ENCODE measurements at regions not wholly inside any gene's neighbourhood (a gene's known extent, or its start where the extent isn't known, plus 50 kb on each side); places are given as distances from the start of the nearest gene placed in this dataset.

- no peak overlapping the region for H3K4me3 ChIP-seq
- no peak overlapping the region for H2AFZ ChIP-seq (ENCODE audit: control insufficient read depth, low read depth, low read length)
- RAD21 ChIA-PET (ENCODE audit: unreplicated experiment): no interaction called here
- 34% methylated on average over 5 of the region's 5 CpGs for WGBS (ENCODE audit: insufficient coverage, insufficient replicate concordance, low lambda C conversion rate, missing lambda C conversion rate)
- SMC1A ChIA-PET (ENCODE audit: uncharacterized antibody, unreplicated experiment): interaction anchor here (1.0 to 2.2 kb wide), 3 partner anchors 9 to 198 kb away, joined by 3 to 8 read pairs (median 3); no protein-coding TSS in a partner anchor
- no peaks in the 10 kb centered on the region for H3K4me1 ChIP-seq (ENCODE audit: control insufficient read depth, insufficient read depth, low read length)
- no peak overlapping the region for H3K9ac ChIP-seq (ENCODE audit: control insufficient read depth, insufficient read depth, low read length)
- no peak overlapping the region for H3K27ac ChIP-seq (ENCODE audit: control insufficient read depth, insufficient read depth)
- CTCF ChIA-PET: interaction anchor here (0.7 to 2.1 kb wide), 2 partner anchors 11 to 353 kb away, joined by 3 to 8 read pairs; no protein-coding TSS in a partner anchor
- no peaks in the 10 kb centered on the region for H3K36me3 ChIP-seq (ENCODE audit: control insufficient read depth in 2 of 2, insufficient read depth in 2 of 2, low read length in 1 of 2)
- no peaks in the 10 kb centered on the region for H3K9me3 ChIP-seq (replicated peaks; ENCODE audit: control insufficient read depth, insufficient read depth, low read length)
- FAIRE-seq (no peak), ATAC-seq (peak; percentile 81), DNase-seq (ENCODE audit: low read depth, low spot score) (no peak)
- no peaks in the 10 kb centered on the region for H3K79me2 ChIP-seq (ENCODE audit: control insufficient read depth, insufficient read depth, low read length)
- no peaks in the 10 kb centered on the region for H3K27me3 ChIP-seq (replicated peaks in 1 of 2; ENCODE audit: control insufficient read depth in 2 of 2, insufficient read depth in 2 of 2, low read length in 1 of 2)
- no peak overlapping the region for H3K4me2 ChIP-seq (ENCODE audit: control insufficient read depth, insufficient read depth)
- BruUV-seq (replicated peaks): no TSS peak
- in situ Hi-C loops (cut with MboI): no loop called here
- POLR2A ChIA-PET: interaction anchor here (0.7 kb wide), 1 partner anchor 24 kb away, joined by 3 read pairs; no protein-coding TSS in a partner anchor
- intact Hi-C loops (cut with micrococcal nuclease; ENCODE audit: unreplicated experiment): no loop called here
- no peaks in the 10 kb centered on the region for H4K20me1 ChIP-seq (ENCODE audit: control insufficient read depth, insufficient read depth)
- no peak for TF ChIP-seq REST (IDR thresholded peaks at IDR 0.05; ENCODE audit: low read depth, low read length)
- no peak for TF ChIP-seq SRF (IDR thresholded peaks at IDR 0.05; ENCODE audit: low read depth in 2 of 2, low read length in 2 of 2)
- TF ChIP-seq NFXL1 (IDR thresholded peaks at IDR 0.05; ENCODE audit: borderline replicate concordance): no peak
- TF ChIP-seq CEBPB (IDR thresholded peaks at IDR 0.05; ENCODE audit: borderline replicate concordance in 1 of 2, low read depth in 2 of 2, low read length in 2 of 2): no peak
- no peak for TF ChIP-seq RELA (IDR thresholded peaks at IDR 0.05; ENCODE audit: borderline replicate concordance, partially characterized antibody)
- no peak for TF ChIP-seq KLF5 (IDR thresholded peaks at IDR 0.05; ENCODE audit: partially characterized antibody)
- no peak for TF ChIP-seq NFYA (IDR thresholded peaks at IDR 0.05; ENCODE audit: borderline replicate concordance, low read depth, low read length)
- no peak for TF ChIP-seq SMAD5 (IDR thresholded peaks at IDR 0.05; ENCODE audit: low read depth)
- no peak for TF ChIP-seq NFIC (IDR thresholded peaks at IDR 0.05; ENCODE audit: low read depth, low read length)
- no peak for TF ChIP-seq MYC (IDR thresholded peaks at IDR 0.05; ENCODE audit: insufficient read depth, insufficient read length, insufficient replicate concordance, low read length, severe bottlenecking)
- no peak for TF ChIP-seq RAD51 (IDR thresholded peaks at IDR 0.05)
- TF ChIP-seq RCOR1 (conservative IDR thresholded peaks at IDR 0.05; ENCODE audit: low read depth, low read length): no peak
- TF ChIP-seq RFX5 (IDR thresholded peaks at IDR 0.05; ENCODE audit: low read depth, low read length): no peak
- TF ChIP-seq ZBTB4 (CRISPR knock-in tag; IDR thresholded peaks at IDR 0.05): no peak
- TF ChIP-seq ZBTB33 (IDR thresholded peaks at IDR 0.05): no peak
- no peak for TF ChIP-seq STAT3 (IDR thresholded peaks at IDR 0.05; ENCODE audit: low read depth, low read length)
Measured at GRCh38 chr7:123355576-123356190, 155.9 kb upstream of the SLC13A1 start.
